ENCODE measurements at regions not wholly inside any gene's neighbourhood (a gene's known extent, or its start where the extent isn't known, plus 50 kb on each side); places are given as distances from the start of the nearest gene placed in this dataset.

- Histone ChIP-seq H2AFZ (ENCODE audit: low read depth, low read length) (no peak overlapping the region), H4K20me1 (ENCODE audit: insufficient read depth, low read length) (no peaks in the 10 kb centered on the region), H3K27me3 (ENCODE audit: low read depth, low read length) (no peaks in the 10 kb centered on the region), H3K36me3 (replicated peaks; ENCODE audit: low read depth, low read length) (no peaks in the 10 kb centered on the region), H3K9me3 (ENCODE audit: insufficient read depth, low read length) (no peaks in the 10 kb centered on the region), H3K4me2 (ENCODE audit: low read length) (no peak overlapping the region), H3K79me2 (ENCODE audit: low read length) (no peaks in the 10 kb centered on the region), H3K4me1 (ENCODE audit: low read length) (no peaks in the 10 kb centered on the region), H3K4me3 (ENCODE audit: low read length) (no peak overlapping the region), H3K9ac (ENCODE audit: low read length) (no peak overlapping the region), H3K27ac (ENCODE audit: low read length) (no peak overlapping the region)
- TF ChIP-seq CTCF (IDR thresholded peaks at IDR 0.05; ENCODE audit: low read depth, low read length), result no peak
- no peak for TF ChIP-seq EZH2phosphoT487 (IDR thresholded peaks at IDR 0.05; ENCODE audit: low read depth)
Measured at GRCh38 chr10:129161150-129161549, 305.9 kb upstream of the MGMT start.

GRCh38 chr10:129163531-129163930 is 303.5 kb upstream of the MGMT start:
- Histone ChIP-seq H3K79me2 (ENCODE audit: low read length) (no peaks in the 10 kb centered on the region), H3K4me1 (ENCODE audit: low read length) (no peaks in the 10 kb centered on the region), H3K27ac (ENCODE audit: low read length) (no peak overlapping the region), H3K9ac (ENCODE audit: low read length) (no peak overlapping the region), H3K36me3 (replicated peaks; ENCODE audit: low read depth, low read length) (no peaks in the 10 kb centered on the region), H3K9me3 (ENCODE audit: insufficient read depth, low read length) (no peaks in the 10 kb centered on the region), H3K27me3 (ENCODE audit: low read depth, low read length) (no peaks in the 10 kb centered on the region), H4K20me1 (ENCODE audit: insufficient read depth, low read length) (no peaks in the 10 kb centered on the region), H3K4me3 (ENCODE audit: low read length) (no peak overlapping the region), H2AFZ (ENCODE audit: low read depth, low read length) (no peak overlapping the region), H3K4me2 (ENCODE audit: low read length) (no peak overlapping the region)
- TF ChIP-seq EZH2phosphoT487 (IDR thresholded peaks at IDR 0.05; ENCODE audit: low read depth), result no peak
- TF ChIP-seq CTCF (IDR thresholded peaks at IDR 0.05; ENCODE audit: low read depth, low read length), result no peak

- TF ChIP-seq CTCF (IDR thresholded peaks at IDR 0.05; ENCODE audit: low read depth, low read length), result no peak
- no peak overlapping the region for H3K4me2 ChIP-seq (ENCODE audit: low read length)
- H3K9me3 ChIP-seq (ENCODE audit: insufficient read depth, low read length), result no peaks in the 10 kb centered on the region
- no peak overlapping the region for H3K4me3 ChIP-seq (ENCODE audit: low read length)
- H4K20me1 ChIP-seq (ENCODE audit: insufficient read depth, low read length), result no peaks in the 10 kb centered on the region
- H2AFZ ChIP-seq (ENCODE audit: low read depth, low read length), result no peak overlapping the region
- no peak overlapping the region for H3K9ac ChIP-seq (ENCODE audit: low read length)
- no peaks in the 10 kb centered on the region for H3K79me2 ChIP-seq (ENCODE audit: low read length)
- no peak overlapping the region for H3K27ac ChIP-seq (ENCODE audit: low read length)
- H3K4me1 ChIP-seq (ENCODE audit: low read length), result no peaks in the 10 kb centered on the region
- no peaks in the 10 kb centered on the region for H3K36me3 ChIP-seq (replicated peaks; ENCODE audit: low read depth, low read length)
- no peaks in the 10 kb centered on the region for H3K27me3 ChIP-seq (ENCODE audit: low read depth, low read length)
Measured at GRCh38 chr10:129165076-129165720, 301.8 kb upstream of the MGMT start.

- no peaks in the 10 kb centered on the region for H3K4me1 ChIP-seq (ENCODE audit: low read length)
- no peak overlapping the region for H3K4me2 ChIP-seq (ENCODE audit: low read length)
- TF ChIP-seq EZH2phosphoT487 (IDR thresholded peaks at IDR 0.05; ENCODE audit: low read depth), result no peak
- TF ChIP-seq CTCF (IDR thresholded peaks at IDR 0.05; ENCODE audit: low read depth, low read length), result no peak
Measured at GRCh38 chr10:129165770-129166169, 301.3 kb upstream of the MGMT start.

More at GRCh38 chr10:129165770-129166169, 301.3 kb upstream of the MGMT start:
- Histone ChIP-seq H3K79me2 (ENCODE audit: low read length) (no peaks in the 10 kb centered on the region), H4K20me1 (ENCODE audit: insufficient read depth, low read length) (no peaks in the 10 kb centered on the region), H2AFZ (ENCODE audit: low read depth, low read length) (no peak overlapping the region), H3K9ac (ENCODE audit: low read length) (no peak overlapping the region), H3K27me3 (ENCODE audit: low read depth, low read length) (no peaks in the 10 kb centered on the region), H3K9me3 (ENCODE audit: insufficient read depth, low read length) (no peaks in the 10 kb centered on the region), H3K27ac (ENCODE audit: low read length) (no peak overlapping the region), H3K4me3 (ENCODE audit: low read length) (no peak overlapping the region), H3K36me3 (replicated peaks; ENCODE audit: low read depth, low read length) (no peaks in the 10 kb centered on the region)

All from OCI-LY3 (cell line).